ENCODE measurements at regions not wholly inside any gene's neighbourhood (a gene's known extent, or its start where the extent isn't known, plus 50 kb on each side); places are given as distances from the start of the nearest gene placed in this dataset.

DNA sequence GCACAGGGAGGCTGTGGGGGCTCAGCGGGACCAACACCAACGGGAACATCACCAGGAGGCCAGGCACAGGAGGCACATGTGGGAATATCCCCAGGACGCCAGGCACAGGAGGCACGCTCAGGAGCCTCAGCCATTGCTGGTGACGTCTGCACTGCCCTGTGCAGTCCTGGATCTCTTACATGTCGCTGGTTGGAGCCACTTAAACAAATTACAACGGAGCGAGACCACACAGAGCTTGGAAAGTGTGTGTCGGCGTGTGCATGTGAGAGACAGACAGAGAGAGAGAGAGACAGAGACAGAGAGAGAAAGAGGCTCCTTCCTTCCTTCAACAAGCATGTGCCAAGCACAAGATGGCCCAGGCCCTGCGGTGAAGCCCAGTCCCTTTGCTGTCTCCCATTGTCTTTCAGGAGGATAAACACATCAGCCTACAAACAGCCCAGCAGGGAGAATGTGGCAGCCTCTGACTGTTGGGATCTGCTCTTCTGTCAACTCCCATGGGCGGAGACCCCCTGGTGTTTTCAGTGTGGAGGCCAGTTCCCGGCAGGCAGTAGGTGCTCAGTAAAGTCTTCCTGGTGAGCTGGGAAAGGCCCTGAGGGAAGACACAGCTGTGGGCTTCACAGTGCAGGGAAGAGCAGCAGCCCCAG, 112.7 kb upstream of the THBS2 start:
- TF ChIP-seq, protein P1, sequence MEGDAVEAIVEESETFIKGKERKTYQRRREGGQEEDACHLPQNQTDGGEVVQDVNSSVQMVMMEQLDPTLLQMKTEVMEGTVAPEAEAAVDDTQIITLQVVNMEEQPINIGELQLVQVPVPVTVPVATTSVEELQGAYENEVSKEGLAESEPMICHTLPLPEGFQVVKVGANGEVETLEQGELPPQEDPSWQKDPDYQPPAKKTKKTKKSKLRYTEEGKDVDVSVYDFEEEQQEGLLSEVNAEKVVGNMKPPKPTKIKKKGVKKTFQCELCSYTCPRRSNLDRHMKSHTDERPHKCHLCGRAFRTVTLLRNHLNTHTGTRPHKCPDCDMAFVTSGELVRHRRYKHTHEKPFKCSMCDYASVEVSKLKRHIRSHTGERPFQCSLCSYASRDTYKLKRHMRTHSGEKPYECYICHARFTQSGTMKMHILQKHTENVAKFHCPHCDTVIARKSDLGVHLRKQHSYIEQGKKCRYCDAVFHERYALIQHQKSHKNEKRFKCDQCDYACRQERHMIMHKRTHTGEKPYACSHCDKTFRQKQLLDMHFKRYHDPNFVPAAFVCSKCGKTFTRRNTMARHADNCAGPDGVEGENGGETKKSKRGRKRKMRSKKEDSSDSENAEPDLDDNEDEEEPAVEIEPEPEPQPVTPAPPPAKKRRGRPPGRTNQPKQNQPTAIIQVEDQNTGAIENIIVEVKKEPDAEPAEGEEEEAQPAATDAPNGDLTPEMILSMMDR (IDR thresholded peaks at IDR 0.05): no peak
- TF ChIP-seq POLR2A (IDR thresholded peaks at IDR 0.05): no peak
